Fibroblast of gingiva (primary cell): ENCODE measurements at regions not wholly inside any gene's neighbourhood (a gene's known extent, or its start where the extent isn't known, plus 50 kb on each side); places are given as distances from the start of the nearest gene placed in this dataset.
"Not testable (repeated sequence)": the region's sequence is repeated elsewhere in the genome, so short reads cannot be mapped to it uniquely, and the experiment has no call there.

Source experiments
- DNase-seq: peaks from one replicate; pipeline ENCODE4 v3.0.0-alpha.2; 2011; ENCODE audit warnings: low read depth

- DNase-seq, result no peak
Measured at GRCh38 chr12:40172879-40173278, 51.9 kb upstream of the LRRK2 start.

- DNase-seq, result peak; percentile 30
Measured at GRCh38 chr12:40171501-40171900, 53.3 kb upstream of the LRRK2 start.

GRCh38 chr12:40171066-40171465 lies 53.7 kb upstream of the LRRK2 start:
- DNase-seq, result no peak

GRCh38 chr12:40170593-40170992 lies 54.2 kb upstream of the LRRK2 start:
- DNase-seq, result no peak

- no peak for DNase-seq
Measured at GRCh38 chr12:40168868-40169267, 55.9 kb upstream of the LRRK2 start.

GRCh38 chr12:40168419-40168818 lies 56.4 kb upstream of the LRRK2 start:
- not testable (repeated sequence) for DNase-seq

- DNase-seq, result no peak
Measured at GRCh38 chr12:40168001-40168400, 56.8 kb upstream of the LRRK2 start.

- no peak for DNase-seq
Measured at GRCh38 chr12:40165179-40165578, 59.3 kb upstream of the SLC2A13 start.

GRCh38 chr12:40164034-40164433 lies 58.2 kb upstream of the SLC2A13 start:
- no peak for DNase-seq

GRCh38 chr12:40162033-40162432 lies 56.2 kb upstream of the SLC2A13 start:
- DNase-seq, result no peak

- DNase-seq, result peak; percentile 87
Measured at GRCh38 chr12:40158592-40159111, 52.8 kb upstream of the SLC2A13 start.

- DNase-seq, result no peak
Measured at GRCh38 chr12:40157336-40157735, 51.5 kb upstream of the SLC2A13 start.

- no peak for DNase-seq
Measured at GRCh38 chr12:40156021-40156764, 50.3 kb upstream of the SLC2A13 start.
